ENCODE measurements at regions not wholly inside any gene's neighbourhood (a gene's known extent, or its start where the extent isn't known, plus 50 kb on each side); places are given as distances from the start of the nearest gene placed in this dataset.

DNA sequence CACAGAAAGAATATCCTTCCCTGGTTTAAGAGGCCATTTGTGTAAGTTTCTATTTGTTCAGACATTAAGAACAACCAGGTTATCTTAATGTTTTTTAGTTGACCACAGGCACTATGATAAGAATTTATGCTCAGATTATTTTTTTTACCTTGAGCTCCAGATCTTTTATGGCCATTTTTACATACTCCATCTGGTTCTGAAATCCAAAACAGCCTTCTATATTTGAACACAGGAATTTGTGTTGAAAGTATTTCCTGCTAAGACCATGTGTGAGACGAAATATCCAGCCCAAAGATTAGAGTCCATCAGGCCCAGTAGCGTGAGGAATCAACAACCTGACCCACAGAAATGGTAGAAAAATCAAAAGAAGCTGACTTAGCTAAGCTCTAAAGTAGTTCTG, 569.9 kb upstream of the FAT3 start:
- Mint-ChIP-seq H3K27me3 (ENCODE audit: low read depth in 2 of 2) (no peaks in the 10 kb centered on the region), H3K36me3 (peaks cover 5% of the 10 kb centered on the region), H3K9me3 (peaks cover 8 to 16% of the 10 kb centered on the region in 2 donors), H3K27ac (no peak overlapping the region), H3K4me3 (no peak overlapping the region), H3K4me1 (no peaks in the 10 kb centered on the region)
- DNase-seq (no peak), ATAC-seq (no peak)
- no peak overlapping the region for H3K27ac ChIP-seq (ENCODE audit: low read length)
- TF ChIP-seq, protein P1, sequence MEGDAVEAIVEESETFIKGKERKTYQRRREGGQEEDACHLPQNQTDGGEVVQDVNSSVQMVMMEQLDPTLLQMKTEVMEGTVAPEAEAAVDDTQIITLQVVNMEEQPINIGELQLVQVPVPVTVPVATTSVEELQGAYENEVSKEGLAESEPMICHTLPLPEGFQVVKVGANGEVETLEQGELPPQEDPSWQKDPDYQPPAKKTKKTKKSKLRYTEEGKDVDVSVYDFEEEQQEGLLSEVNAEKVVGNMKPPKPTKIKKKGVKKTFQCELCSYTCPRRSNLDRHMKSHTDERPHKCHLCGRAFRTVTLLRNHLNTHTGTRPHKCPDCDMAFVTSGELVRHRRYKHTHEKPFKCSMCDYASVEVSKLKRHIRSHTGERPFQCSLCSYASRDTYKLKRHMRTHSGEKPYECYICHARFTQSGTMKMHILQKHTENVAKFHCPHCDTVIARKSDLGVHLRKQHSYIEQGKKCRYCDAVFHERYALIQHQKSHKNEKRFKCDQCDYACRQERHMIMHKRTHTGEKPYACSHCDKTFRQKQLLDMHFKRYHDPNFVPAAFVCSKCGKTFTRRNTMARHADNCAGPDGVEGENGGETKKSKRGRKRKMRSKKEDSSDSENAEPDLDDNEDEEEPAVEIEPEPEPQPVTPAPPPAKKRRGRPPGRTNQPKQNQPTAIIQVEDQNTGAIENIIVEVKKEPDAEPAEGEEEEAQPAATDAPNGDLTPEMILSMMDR (IDR thresholded peaks at IDR 0.05): no peak
- H3K9me3 ChIP-seq (ENCODE audit: control insufficient read depth, insufficient read depth, low read length): peaks cover 6% of the 10 kb centered on the region
- intact Hi-C loops (cut with micrococcal nuclease): no loop called here
- H3K4me3 ChIP-seq (ENCODE audit: low read length): no peak overlapping the region
- no peaks in the 10 kb centered on the region for H3K36me3 ChIP-seq (ENCODE audit: control insufficient read depth, insufficient read depth, low read length)
- H3K27me3 ChIP-seq (ENCODE audit: control insufficient read depth, insufficient read depth, low read length): no peaks in the 10 kb centered on the region
- 74% methylated on average over 2 of the region's 2 CpGs for WGBS (ENCODE audit: insufficient coverage)
- H3K4me1 ChIP-seq (ENCODE audit: control insufficient read depth, insufficient read depth, low read length): no peaks in the 10 kb centered on the region

DNA sequence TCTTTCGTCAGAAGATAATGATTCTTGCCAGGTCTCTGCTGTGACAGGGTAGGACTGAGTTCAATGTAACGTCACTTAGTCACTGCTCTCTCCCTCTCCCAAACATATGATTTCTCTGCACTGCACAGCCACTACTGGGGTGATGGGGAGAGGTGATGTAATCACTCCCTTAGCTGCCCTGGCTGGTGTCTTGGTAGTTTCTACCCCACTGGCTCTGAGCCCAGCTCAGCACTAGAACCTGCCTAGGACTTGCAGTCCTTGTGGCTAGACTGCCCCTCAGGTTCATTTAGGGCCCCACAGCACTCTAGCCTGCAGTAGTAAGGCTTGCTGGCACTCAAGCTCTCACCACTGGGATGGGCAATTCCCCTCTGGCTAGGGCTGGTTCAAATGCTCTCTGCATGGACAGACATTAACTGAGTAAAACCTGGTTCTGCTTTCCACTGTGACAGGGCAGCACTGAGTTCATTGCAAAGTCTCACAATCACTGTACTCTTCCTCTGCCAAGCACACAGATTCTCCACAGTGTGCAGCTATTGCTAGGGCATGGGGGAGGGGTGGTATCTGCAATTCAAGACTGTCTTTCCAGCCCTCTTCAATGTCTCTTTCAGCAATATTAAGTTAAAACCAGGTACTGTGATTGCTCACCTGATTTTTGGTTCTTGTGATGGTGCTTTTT, 571.4 kb upstream of the FAT3 start:
- Histone ChIP-seq H3K27me3 (ENCODE audit: control insufficient read depth, insufficient read depth, low read length) (no peaks in the 10 kb centered on the region), H3K27ac (ENCODE audit: low read length) (no peak overlapping the region), H3K9me3 (ENCODE audit: control insufficient read depth, insufficient read depth, low read length) (peaks cover 6% of the 10 kb centered on the region), H3K36me3 (ENCODE audit: control insufficient read depth, insufficient read depth, low read length) (no peaks in the 10 kb centered on the region), H3K4me1 (ENCODE audit: control insufficient read depth, insufficient read depth, low read length) (no peaks in the 10 kb centered on the region), H3K4me3 (ENCODE audit: low read length) (no peak overlapping the region)
- no peak overlapping the region for H3K27ac Mint-ChIP-seq
- H3K4me3 Mint-ChIP-seq: no peak overlapping the region
- peaks cover 7 to 15% of the 10 kb centered on the region in 2 donors for H3K9me3 Mint-ChIP-seq
- no peaks in the 10 kb centered on the region for H3K4me1 Mint-ChIP-seq
- TF ChIP-seq, protein P1 (IDR thresholded peaks at IDR 0.05): no peak
- intact Hi-C loops (cut with micrococcal nuclease): no loop called here
- DNase-seq (no peak), ATAC-seq (no peak)
- 100% methylated on average over 1 of the region's 2 CpGs for WGBS (ENCODE audit: insufficient coverage)
- H3K27me3 Mint-ChIP-seq (ENCODE audit: low read depth in 2 of 2): no peaks in the 10 kb centered on the region
- H3K36me3 Mint-ChIP-seq: peaks cover 5% of the 10 kb centered on the region

DNA sequence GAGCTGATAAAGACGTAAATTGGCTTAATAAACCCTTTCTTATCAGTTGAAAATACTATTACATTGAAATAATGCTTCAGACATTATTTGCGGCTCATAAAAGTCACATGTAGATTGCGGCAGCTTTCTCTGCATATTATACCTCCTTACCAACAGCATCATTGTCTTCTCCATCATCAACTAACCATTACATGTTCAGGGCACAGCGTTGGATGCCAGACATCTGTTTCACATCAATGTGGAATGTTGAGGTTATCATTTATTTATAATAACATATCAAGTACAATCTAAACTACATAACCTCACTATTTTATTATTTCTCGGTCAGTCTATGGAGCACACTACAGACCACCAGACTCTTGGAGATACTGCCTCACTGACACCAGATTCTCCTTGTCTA, 573.8 kb upstream of the FAT3 start:
- no peaks in the 10 kb centered on the region for H3K36me3 Mint-ChIP-seq
- no peak overlapping the region for H3K27ac Mint-ChIP-seq
- Histone ChIP-seq H3K27me3 (ENCODE audit: control insufficient read depth, insufficient read depth, low read length) (no peaks in the 10 kb centered on the region), H3K4me1 (ENCODE audit: control insufficient read depth, insufficient read depth, low read length) (no peaks in the 10 kb centered on the region), H3K36me3 (ENCODE audit: control insufficient read depth, insufficient read depth, low read length) (no peaks in the 10 kb centered on the region), H3K9me3 (ENCODE audit: control insufficient read depth, insufficient read depth, low read length) (peaks cover 6% of the 10 kb centered on the region), H3K4me3 (ENCODE audit: low read length) (no peak overlapping the region), H3K27ac (ENCODE audit: low read length) (no peak overlapping the region)
- intact Hi-C loops (cut with micrococcal nuclease): no loop called here
- WGBS (ENCODE audit: insufficient coverage): 85% methylated on average over 4 of the region's 5 CpGs
- TF ChIP-seq, protein P1 (IDR thresholded peaks at IDR 0.05): no peak
- H3K27me3 Mint-ChIP-seq (ENCODE audit: low read depth in 2 of 2): no peaks in the 10 kb centered on the region
- no peak for ATAC-seq
- H3K9me3 Mint-ChIP-seq: peaks cover 9 to 11% of the 10 kb centered on the region in 2 donors
- H3K4me1 Mint-ChIP-seq: no peaks in the 10 kb centered on the region
- no peak overlapping the region for H3K4me3 Mint-ChIP-seq
- DNase-seq: no peak

DNA sequence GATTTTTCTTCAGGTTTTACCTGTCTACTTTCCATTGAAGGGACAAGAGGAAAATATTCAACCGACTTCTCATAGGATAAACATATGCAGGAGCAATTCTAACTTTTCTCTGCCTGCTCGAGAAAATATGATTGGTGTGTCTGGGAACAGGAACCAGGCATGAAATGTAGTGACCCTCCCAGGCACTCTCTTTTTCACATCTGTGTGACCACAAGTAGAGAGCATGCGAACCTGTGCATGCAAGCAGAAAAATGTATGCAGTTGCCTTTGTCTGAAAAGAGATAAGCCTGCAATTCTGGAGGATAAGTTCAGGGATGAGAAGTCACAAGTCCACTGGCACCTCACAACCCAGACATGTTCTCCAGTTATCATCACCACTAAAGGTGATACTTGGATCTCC, 583.5 kb upstream of the FAT3 start:
- no peaks in the 10 kb centered on the region for H3K36me3 ChIP-seq (ENCODE audit: control insufficient read depth, insufficient read depth, low read length)
- no peaks in the 10 kb centered on the region for H3K27me3 ChIP-seq (ENCODE audit: control insufficient read depth, insufficient read depth, low read length)
- WGBS (ENCODE audit: insufficient coverage): 90% methylated on average over 3 of the region's 3 CpGs
- no peaks in the 10 kb centered on the region for H3K4me1 ChIP-seq (ENCODE audit: control insufficient read depth, insufficient read depth, low read length)
- Mint-ChIP-seq H3K36me3 (peaks cover 6% of the 10 kb centered on the region), H3K4me1 (no peaks in the 10 kb centered on the region), H3K9me3 (peaks cover 18 to 19% of the 10 kb centered on the region in 2 donors), H3K27me3 (ENCODE audit: low read depth in 2 of 2) (no peaks in the 10 kb centered on the region), H3K27ac (no peak overlapping the region), H3K4me3 (no peak overlapping the region)
- DNase-seq: no peak
- peaks cover 3% of the 10 kb centered on the region for H3K9me3 ChIP-seq (ENCODE audit: control insufficient read depth, insufficient read depth, low read length)
- intact Hi-C loops (cut with micrococcal nuclease): no loop called here
- H3K27ac ChIP-seq (ENCODE audit: low read length): no peak overlapping the region
- no peak overlapping the region for H3K4me3 ChIP-seq (ENCODE audit: low read length)
- TF ChIP-seq, protein P1 (IDR thresholded peaks at IDR 0.05): no peak
- no peak for ATAC-seq

Data from natural killer cell (primary cell).